ENCODE measurements at regions not wholly inside any gene's neighbourhood (a gene's known extent, or its start where the extent isn't known, plus 50 kb on each side); places are given as distances from the start of the nearest gene placed in this dataset.

DNA sequence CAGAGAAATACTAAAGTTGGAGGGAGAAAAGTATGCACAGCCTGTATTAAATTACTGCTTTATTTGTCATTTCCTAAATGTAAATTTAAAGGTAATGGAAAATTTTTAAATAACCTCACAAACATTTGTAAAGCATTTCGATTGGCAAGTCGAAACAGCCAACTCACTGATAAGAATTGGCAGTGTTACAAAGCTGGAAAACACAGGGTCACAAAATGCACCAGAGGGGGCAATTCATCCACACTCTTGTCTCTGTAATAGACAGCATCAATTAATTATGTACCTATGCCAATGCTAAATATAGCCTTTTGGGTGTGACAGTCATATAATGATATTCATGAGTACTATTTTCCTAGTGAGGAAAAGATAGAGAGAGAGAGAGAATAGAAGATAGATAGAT lies 140.6 kb upstream of the PRLR start:
- Histone ChIP-seq H3K4me1 (ENCODE audit: control insufficient read depth, insufficient read depth, low read length) (peaks cover 13% of the 10 kb centered on the region), H3K36me3 (ENCODE audit: control insufficient read depth, insufficient read depth, low read length) (no peaks in the 10 kb centered on the region), H3K9me3 (ENCODE audit: control insufficient read depth, low read length) (no peaks in the 10 kb centered on the region), H3K4me3 (ENCODE audit: insufficient read depth, low read depth, low read length) (no peak overlapping the region), H3K27me3 (ENCODE audit: control insufficient read depth, insufficient read depth, low read length, poor library complexity, severe bottlenecking) (no peaks in the 10 kb centered on the region), H3K27ac (ENCODE audit: insufficient read depth, low read depth, low read length, poor library complexity, severe bottlenecking) (no peak overlapping the region)
- 95 to 100% methylated on average over 2 of the region's 2 CpGs for WGBS, 2 experiments

DNA sequence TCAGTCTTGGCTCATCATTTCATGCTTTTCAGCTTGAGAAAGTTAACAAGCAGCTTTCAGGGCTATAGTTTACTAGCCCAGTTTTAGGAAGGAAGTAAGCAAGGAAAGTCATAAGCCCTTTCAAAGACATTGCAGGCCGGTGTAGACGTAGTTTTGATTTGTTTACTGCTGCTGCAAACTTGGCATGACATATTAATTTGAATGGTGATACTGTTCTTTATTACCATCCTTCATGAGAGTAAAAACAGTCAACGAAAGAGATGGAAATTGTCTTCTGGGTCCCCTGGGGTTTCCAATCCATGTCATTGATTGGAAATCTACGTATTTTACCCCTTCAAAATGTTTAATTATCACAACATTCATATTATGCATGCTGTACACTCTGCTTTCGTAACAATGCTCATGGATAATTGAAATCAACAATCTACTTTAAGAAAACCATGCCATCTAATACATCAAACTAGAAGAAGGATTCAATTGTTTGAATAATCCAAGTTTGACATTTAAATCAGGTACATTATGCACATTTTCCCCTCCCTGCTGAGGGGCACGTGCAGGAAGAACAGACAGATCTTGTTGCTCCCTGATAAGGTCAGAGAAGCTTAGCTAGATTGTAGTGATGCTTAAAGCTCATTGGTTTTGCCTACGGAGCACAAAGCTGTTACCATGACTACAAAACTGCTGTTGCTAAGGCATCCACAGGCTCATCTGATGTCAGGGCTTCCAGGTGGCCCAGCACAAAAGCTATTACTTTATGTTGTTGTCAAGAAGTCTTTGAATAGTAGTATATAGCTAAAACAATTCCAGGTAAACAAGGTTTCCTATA lies 139.9 kb upstream of the PRLR start:
- Histone ChIP-seq H3K27ac (ENCODE audit: insufficient read depth, low read depth, low read length, poor library complexity, severe bottlenecking) (no peak overlapping the region), H3K36me3 (ENCODE audit: control insufficient read depth, insufficient read depth, low read length) (no peaks in the 10 kb centered on the region), H3K9me3 (ENCODE audit: control insufficient read depth, low read length) (no peaks in the 10 kb centered on the region), H3K4me1 (ENCODE audit: control insufficient read depth, insufficient read depth, low read length) (peaks cover 13% of the 10 kb centered on the region), H3K4me3 (ENCODE audit: insufficient read depth, low read depth, low read length) (no peak overlapping the region), H3K27me3 (ENCODE audit: control insufficient read depth, insufficient read depth, low read length, poor library complexity, severe bottlenecking) (no peaks in the 10 kb centered on the region)
- WGBS, 2 experiments, result 64% methylated on average over 7 of the region's 7 CpGs

GRCh38 chr5:35367526-35367925 lies 137.2 kb upstream of the PRLR start:
- Histone ChIP-seq H3K4me1 (ENCODE audit: control insufficient read depth, insufficient read depth, low read length) (peaks cover 13% of the 10 kb centered on the region), H3K9me3 (ENCODE audit: control insufficient read depth, low read length) (no peaks in the 10 kb centered on the region), H3K4me3 (ENCODE audit: insufficient read depth, low read depth, low read length) (no peak overlapping the region), H3K27ac (ENCODE audit: insufficient read depth, low read depth, low read length, poor library complexity, severe bottlenecking) (no peak overlapping the region), H3K36me3 (ENCODE audit: control insufficient read depth, insufficient read depth, low read length) (no peaks in the 10 kb centered on the region), H3K27me3 (ENCODE audit: control insufficient read depth, insufficient read depth, low read length, poor library complexity, severe bottlenecking) (no peaks in the 10 kb centered on the region)
- 100% methylated on average over 1 of the region's 1 CpG for WGBS, 2 experiments

DNA sequence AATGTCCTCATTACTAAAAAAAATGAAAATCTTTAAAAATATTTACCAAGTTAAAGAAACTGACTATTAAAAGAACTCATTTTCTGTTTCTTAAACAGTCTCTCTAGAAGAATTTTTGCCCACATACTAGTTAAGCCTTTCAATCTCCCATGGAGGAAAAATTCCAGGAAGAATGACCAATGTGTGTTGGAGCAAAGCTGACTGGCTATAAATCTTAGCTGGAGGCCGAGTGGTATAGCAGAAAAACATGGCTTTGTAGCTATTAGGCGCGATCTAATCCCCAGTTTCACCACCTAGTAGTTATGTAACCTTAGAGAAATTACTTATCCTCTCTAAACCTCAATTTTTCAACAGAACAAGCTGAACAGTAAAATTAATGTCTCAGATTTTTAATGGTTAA lies 135.5 kb upstream of the PRLR start:
- H3K9me3 ChIP-seq (ENCODE audit: control insufficient read depth, low read length), result no peaks in the 10 kb centered on the region
- H3K4me1 ChIP-seq (ENCODE audit: control insufficient read depth, insufficient read depth, low read length), result peaks cover 7% of the 10 kb centered on the region
- 90 to 95% methylated on average over 3 of the region's 3 CpGs for WGBS, 2 experiments
- no peak overlapping the region for H3K4me3 ChIP-seq (ENCODE audit: insufficient read depth, low read depth, low read length)
- H3K27me3 ChIP-seq (ENCODE audit: control insufficient read depth, insufficient read depth, low read length, poor library complexity, severe bottlenecking), result no peaks in the 10 kb centered on the region
- no peak overlapping the region for H3K27ac ChIP-seq (ENCODE audit: insufficient read depth, low read depth, low read length, poor library complexity, severe bottlenecking)
- no peaks in the 10 kb centered on the region for H3K36me3 ChIP-seq (ENCODE audit: control insufficient read depth, insufficient read depth, low read length)

GRCh38 chr5:35364350-35364749 lies 134.1 kb upstream of the PRLR start:
- H3K9me3 ChIP-seq (ENCODE audit: control insufficient read depth, low read length), result no peaks in the 10 kb centered on the region
- H3K27me3 ChIP-seq (ENCODE audit: control insufficient read depth, insufficient read depth, low read length, poor library complexity, severe bottlenecking), result no peaks in the 10 kb centered on the region
- no peaks in the 10 kb centered on the region for H3K4me1 ChIP-seq (ENCODE audit: control insufficient read depth, insufficient read depth, low read length)
- H3K36me3 ChIP-seq (ENCODE audit: control insufficient read depth, insufficient read depth, low read length), result no peaks in the 10 kb centered on the region
- no peak overlapping the region for H3K27ac ChIP-seq (ENCODE audit: insufficient read depth, low read depth, low read length, poor library complexity, severe bottlenecking)
- no peak overlapping the region for H3K4me3 ChIP-seq (ENCODE audit: insufficient read depth, low read depth, low read length)
- WGBS, 2 experiments, result 91 to 93% methylated on average over 2 of the region's 2 CpGs

- no peak overlapping the region for H3K27ac ChIP-seq (ENCODE audit: insufficient read depth, low read depth, low read length, poor library complexity, severe bottlenecking)
- H3K36me3 ChIP-seq (ENCODE audit: control insufficient read depth, insufficient read depth, low read length), result no peaks in the 10 kb centered on the region
- H3K9me3 ChIP-seq (ENCODE audit: control insufficient read depth, low read length), result no peaks in the 10 kb centered on the region
- no peaks in the 10 kb centered on the region for H3K4me1 ChIP-seq (ENCODE audit: control insufficient read depth, insufficient read depth, low read length)
- H3K4me3 ChIP-seq (ENCODE audit: insufficient read depth, low read depth, low read length), result no peak overlapping the region
- H3K27me3 ChIP-seq (ENCODE audit: control insufficient read depth, insufficient read depth, low read length, poor library complexity, severe bottlenecking), result no peaks in the 10 kb centered on the region
- 90 to 92% methylated on average over 3 of the region's 4 CpGs for WGBS, 2 experiments
These were observed 133.2 kb upstream of the PRLR start for GRCh38 chr5:35363387-35363965.

DNA sequence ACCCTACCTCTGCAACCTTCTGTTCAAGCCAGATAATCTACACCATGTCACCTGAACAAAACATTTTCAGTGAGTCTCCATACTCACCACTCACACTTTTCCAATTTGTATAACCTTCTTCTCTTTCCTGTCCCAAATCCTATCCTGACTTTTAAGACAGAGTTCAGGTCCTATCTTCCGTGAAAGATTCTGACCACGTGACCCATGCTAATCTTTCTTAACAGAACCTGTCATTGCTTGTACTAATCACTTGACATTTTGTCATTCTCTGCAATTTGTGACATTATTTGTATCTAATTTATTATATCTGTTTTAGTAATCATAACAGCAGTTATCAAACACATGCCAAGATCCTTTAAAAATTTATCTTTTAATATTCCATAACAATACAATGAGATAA lies 132.5 kb upstream of the PRLR start:
- Histone ChIP-seq H3K4me1 (ENCODE audit: control insufficient read depth, insufficient read depth, low read length) (no peaks in the 10 kb centered on the region), H3K9me3 (ENCODE audit: control insufficient read depth, low read length) (no peaks in the 10 kb centered on the region), H3K27ac (ENCODE audit: insufficient read depth, low read depth, low read length, poor library complexity, severe bottlenecking) (no peak overlapping the region), H3K36me3 (ENCODE audit: control insufficient read depth, insufficient read depth, low read length) (no peaks in the 10 kb centered on the region), H3K4me3 (ENCODE audit: insufficient read depth, low read depth, low read length) (no peak overlapping the region), H3K27me3 (ENCODE audit: control insufficient read depth, insufficient read depth, low read length, poor library complexity, severe bottlenecking) (no peaks in the 10 kb centered on the region)
- 97 to 98% methylated on average over 2 of the region's 2 CpGs for whole genome bisulfite sequencing, 2 experiments

DNA sequence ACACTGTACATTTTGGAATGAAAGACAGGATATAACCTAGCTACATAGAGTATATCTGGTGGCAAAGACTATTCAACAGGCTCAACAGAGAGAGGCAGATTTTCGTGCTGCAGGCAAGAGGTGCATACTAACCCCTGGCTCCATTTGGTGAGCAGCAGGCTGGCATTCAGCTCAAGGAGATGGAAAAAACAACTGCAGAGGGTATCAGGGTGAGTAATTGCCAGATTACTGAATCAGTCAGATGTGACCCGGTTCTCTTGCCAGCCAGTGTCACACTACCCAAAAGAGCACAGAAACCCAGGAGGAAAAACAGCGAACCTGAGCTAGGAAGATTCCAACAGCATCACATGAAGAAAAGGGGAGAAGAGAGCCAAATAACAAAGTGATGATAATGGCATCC lies 130.4 kb upstream of the PRLR start:
- H3K27ac ChIP-seq (ENCODE audit: insufficient read depth, low read depth, low read length, poor library complexity, severe bottlenecking), result no peak overlapping the region
- H3K27me3 ChIP-seq (ENCODE audit: control insufficient read depth, insufficient read depth, low read length, poor library complexity, severe bottlenecking), result no peaks in the 10 kb centered on the region
- 89 to 92% methylated on average over 3 of the region's 3 CpGs for WGBS, 2 experiments
- H3K9me3 ChIP-seq (ENCODE audit: control insufficient read depth, low read length), result no peaks in the 10 kb centered on the region
- H3K36me3 ChIP-seq (ENCODE audit: control insufficient read depth, insufficient read depth, low read length), result no peaks in the 10 kb centered on the region
- H3K4me1 ChIP-seq (ENCODE audit: control insufficient read depth, insufficient read depth, low read length), result no peaks in the 10 kb centered on the region
- H3K4me3 ChIP-seq (ENCODE audit: insufficient read depth, low read depth, low read length), result no peak overlapping the region

DNA sequence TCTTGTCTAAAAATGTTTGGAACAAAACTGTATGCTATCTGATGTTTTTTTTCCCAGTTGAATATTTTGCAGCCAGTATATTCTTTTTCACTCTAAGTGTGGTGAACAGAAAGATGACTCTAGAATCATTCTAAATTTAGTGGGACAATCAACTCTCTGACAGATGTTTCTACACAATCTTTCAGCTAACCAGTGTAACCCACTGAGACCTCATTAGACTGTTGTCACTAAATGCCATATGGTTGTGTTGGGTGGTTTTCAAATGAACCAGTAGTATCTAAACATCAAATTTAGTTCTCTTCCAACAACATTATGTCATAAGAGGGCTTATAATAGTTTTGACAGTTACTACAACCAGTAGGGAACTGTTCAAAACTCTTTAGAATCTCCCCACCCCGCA lies 129.6 kb upstream of the PRLR start:
- Histone ChIP-seq H3K27ac (ENCODE audit: insufficient read depth, low read depth, low read length, poor library complexity, severe bottlenecking) (no peak overlapping the region), H3K27me3 (ENCODE audit: control insufficient read depth, insufficient read depth, low read length, poor library complexity, severe bottlenecking) (no peaks in the 10 kb centered on the region), H3K9me3 (ENCODE audit: control insufficient read depth, low read length) (no peaks in the 10 kb centered on the region), H3K36me3 (ENCODE audit: control insufficient read depth, insufficient read depth, low read length) (no peaks in the 10 kb centered on the region), H3K4me1 (ENCODE audit: control insufficient read depth, insufficient read depth, low read length) (no peaks in the 10 kb centered on the region), H3K4me3 (ENCODE audit: insufficient read depth, low read depth, low read length) (no peak overlapping the region)
- 89 to 100% methylated on average over 1 of the region's 1 CpG for WGBS, 2 experiments

- Histone ChIP-seq H3K4me1 (ENCODE audit: control insufficient read depth, insufficient read depth, low read length) (no peaks in the 10 kb centered on the region), H3K27ac (ENCODE audit: insufficient read depth, low read depth, low read length, poor library complexity, severe bottlenecking) (no peak overlapping the region), H3K4me3 (ENCODE audit: insufficient read depth, low read depth, low read length) (no peak overlapping the region), H3K36me3 (ENCODE audit: control insufficient read depth, insufficient read depth, low read length) (no peaks in the 10 kb centered on the region), H3K9me3 (ENCODE audit: control insufficient read depth, low read length) (no peaks in the 10 kb centered on the region), H3K27me3 (ENCODE audit: control insufficient read depth, insufficient read depth, low read length, poor library complexity, severe bottlenecking) (no peaks in the 10 kb centered on the region)
- WGBS, 2 experiments, result 90 to 96% methylated on average over 3 of the region's 3 CpGs
These were observed 127.7 kb upstream of the PRLR start for GRCh38 chr5:35357973-35358372.

All from ectodermal cell (in vitro differentiated cells).